ENCODE measurements at regions not wholly inside any gene's neighbourhood (a gene's known extent, or its start where the extent isn't known, plus 50 kb on each side); places are given as distances from the start of the nearest gene placed in this dataset.

- FAIRE-seq = peak; percentile 23
These were observed 388.7 kb downstream of the FAT4 start for GRCh38 chr4:125703443-125703842.

DNA sequence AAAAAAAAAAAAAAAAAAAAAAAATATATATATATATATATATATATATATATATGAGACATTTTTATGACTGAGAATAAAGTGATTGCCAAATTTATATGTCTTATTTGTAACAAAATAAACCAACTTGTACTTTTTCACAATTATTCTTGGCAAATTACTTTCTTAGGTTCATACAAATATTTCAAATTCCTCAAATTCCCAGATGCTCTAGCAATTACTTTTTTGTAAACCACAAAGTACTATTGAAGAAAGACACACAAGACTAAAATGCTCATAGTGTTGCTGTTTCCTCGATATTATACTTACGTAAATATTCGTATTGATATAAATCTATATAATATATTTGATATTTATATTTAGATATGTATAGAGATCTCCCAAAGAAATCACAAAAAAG, 390.0 kb downstream of the FAT4 start:
- peak; percentile 55 for FAIRE-seq

- peak; percentile 67 for FAIRE-seq
These were observed 390.9 kb downstream of the FAT4 start for GRCh38 chr4:125705681-125706080.

DNA sequence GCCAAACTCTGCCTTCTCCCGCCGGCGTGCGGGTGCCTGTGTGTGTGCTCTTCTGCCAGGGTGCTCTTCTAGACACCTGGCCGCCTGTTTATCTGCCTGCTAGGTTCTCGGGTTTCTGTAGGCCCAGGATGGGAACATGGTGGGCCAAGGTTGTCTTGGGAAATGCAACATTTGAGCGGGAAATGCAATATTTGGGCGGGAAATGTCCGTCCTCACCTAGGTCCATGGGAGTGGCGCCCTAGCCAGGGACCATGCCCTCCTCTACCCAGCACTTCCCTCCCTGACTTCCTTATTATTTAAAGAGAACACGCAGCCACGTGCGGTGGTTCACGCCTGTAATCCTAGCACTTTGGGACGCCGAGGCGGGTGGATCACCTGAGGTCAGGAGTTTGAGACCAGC, 392.6 kb downstream of the FAT4 start:
- no peak for FAIRE-seq

DNA sequence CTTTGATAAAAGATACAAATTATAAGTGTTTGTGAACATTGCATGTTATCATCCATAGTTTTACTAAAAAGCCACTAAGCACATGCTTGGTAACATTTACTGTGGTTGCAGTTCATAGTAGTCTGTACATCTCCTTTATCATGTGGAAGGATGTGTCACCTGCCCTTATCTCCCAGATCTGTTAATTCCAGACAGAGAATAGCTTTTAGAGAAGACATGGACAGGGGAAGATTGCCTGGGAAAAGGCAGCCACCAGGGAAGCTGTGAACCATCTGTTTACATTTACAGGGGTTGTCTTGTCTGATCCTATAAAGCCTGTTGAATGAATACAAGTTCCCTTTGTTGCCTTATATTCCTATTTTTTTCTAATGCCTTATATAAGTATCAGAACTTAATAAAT, 396.0 kb downstream of the FAT4 start:
- FAIRE-seq = no peak

GRCh38 chr4:125714049-125714448, 399.3 kb downstream of the FAT4 start:
- no peak for FAIRE-seq

DNA sequence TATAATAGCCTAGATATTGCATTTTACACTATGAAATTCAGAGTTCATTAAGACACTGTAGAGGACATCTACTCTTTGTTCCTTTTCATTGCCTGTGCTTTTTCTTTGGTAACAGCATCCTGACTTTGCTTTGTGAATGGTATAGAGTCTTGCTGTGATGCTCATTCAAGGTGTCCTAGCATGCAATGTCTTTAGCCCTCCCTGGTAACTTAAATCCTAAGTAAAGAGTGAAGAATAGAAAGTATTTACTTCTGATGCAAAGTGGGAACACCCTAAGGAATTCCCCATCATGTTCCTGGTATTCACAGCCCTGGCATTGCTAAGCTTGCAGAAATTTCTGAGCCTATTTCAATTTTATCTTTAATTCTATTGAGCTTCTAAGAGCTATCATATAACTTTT, 400.1 kb downstream of the FAT4 start:
- no peak for FAIRE-seq

- peak; percentile 50 for FAIRE-seq
These were observed 405.2 kb downstream of the FAT4 start for GRCh38 chr4:125719987-125720386.

- FAIRE-seq = no peak
These were observed 407.3 kb downstream of the FAT4 start for GRCh38 chr4:125722009-125722408.

DNA sequence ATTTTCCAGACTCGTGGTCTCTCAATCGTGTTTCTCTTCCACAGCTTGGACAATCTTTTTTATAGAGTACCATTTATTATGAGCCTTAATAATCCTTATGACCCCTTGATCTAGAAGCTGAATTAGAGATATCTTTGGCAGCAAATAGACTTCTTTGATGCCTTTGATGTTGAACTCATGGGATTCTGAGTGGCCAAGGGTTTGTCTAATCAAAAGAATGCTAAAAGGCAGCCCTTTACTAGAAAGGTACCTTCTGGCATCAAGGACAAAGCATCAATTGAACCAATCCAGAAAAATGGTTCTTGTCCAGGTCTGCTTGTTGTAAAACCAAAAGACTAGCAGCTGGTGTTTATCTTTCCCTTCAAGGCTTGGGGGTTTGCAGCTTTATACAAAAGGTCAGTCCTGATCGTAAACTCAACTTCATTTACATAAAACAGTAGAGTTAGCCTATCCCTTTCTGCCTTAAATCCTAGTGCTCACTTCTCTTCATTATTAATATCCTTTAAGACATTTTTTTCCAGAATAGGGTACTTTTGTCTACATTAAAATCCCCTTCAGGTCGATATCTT, 411.3 kb downstream of the FAT4 start:
- FAIRE-seq = peak; percentile 35

DNA sequence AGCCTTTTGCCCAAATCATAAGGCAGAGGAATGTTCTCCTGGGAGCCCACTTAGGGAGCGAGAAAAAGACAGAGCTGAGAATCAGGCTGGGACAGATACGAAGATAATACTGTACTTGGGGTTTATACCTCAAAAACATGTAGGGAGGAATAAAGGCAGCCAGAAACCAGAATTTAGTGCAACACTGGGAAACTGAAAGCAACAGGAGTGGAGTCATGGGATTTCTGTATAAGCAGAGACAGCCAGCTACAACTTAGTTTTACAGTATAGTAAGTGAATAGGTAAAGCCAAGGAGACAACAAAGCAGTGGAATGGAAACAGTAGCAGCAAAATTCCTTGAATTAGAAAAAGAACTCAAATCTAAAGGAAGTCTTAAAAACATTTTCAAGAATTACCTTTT, 413.2 kb downstream of the FAT4 start:
- no peak for FAIRE-seq

GRCh38 chr4:125728568-125728967, 413.8 kb downstream of the FAT4 start:
- FAIRE-seq = no peak

DNA sequence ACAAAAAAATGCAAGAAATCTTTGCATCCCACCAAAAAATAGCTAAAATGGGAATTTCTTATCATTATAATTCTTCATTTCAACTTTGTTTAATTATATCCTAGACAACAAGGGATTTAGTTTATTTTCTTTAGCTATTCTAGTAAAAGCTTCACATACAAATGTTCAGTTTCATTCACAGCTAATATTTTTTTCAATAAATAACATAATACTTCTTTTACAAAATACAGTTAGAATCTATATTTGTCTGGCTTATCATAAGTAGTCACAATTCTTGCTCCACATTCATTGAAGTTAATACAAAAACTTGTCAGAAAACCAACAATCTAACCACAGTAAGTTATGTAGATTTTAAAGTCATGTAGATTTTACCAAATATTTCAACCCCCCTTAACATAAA, 414.4 kb downstream of the FAT4 start:
- FAIRE-seq = no peak

DNA sequence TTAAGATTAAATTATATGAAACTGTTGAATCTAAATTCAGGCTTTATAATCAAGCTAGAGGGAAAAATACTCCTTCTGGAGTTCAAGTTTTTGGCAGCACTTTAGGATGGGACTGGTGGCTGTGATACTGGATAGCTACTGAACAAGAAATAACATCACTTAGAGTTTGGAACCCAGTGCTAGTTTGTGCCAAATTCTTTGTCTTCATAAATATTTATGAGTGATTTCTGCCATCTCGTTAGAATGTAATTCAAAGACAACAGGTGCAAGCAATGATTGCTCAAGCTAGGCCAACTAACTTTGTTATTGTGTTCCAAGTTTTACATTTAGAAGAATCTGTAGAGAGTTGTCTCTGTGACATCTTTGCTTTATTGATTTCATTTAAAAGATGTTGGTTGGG, 417.9 kb downstream of the FAT4 start:
- FAIRE-seq = no peak

DNA sequence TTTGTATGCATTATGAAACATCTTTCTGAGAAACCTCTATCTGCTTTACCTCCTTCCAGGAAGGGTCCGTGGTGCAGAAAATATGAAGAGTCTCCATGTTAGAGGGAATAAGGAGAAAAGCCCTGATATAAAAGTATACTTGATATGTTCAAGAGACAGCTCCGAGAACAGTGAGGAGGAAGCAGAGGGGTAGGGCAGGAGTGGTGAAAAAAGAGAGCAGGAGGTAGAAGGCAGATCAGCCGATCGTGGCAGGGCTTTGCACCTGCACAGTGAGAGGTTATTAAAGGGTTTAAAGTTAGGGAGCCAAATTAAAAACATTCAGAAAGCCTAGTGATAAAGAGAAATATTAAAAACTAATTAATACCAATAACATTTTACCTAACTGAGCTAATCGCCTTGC, 419.7 kb downstream of the FAT4 start:
- no peak for FAIRE-seq

DNA sequence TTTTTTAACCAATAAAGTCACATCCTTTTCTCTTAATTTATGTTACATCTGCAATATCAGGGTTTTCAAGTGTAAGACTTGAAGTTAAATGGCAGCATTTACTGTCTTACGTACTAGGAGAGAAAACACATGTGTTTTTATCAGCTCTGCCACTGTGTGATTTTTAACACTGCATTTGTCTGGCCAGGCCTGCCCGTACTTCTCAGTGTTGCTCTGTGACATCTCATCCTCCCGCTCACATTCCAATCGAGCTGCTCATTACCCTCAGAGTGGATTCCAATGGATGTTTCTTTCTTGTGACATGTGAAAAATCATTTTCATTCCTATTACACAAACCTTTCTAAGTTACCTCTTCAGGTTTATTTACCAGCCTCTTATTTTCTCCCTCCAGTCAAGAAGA, 420.3 kb downstream of the FAT4 start:
- FAIRE-seq = peak; percentile 23

DNA sequence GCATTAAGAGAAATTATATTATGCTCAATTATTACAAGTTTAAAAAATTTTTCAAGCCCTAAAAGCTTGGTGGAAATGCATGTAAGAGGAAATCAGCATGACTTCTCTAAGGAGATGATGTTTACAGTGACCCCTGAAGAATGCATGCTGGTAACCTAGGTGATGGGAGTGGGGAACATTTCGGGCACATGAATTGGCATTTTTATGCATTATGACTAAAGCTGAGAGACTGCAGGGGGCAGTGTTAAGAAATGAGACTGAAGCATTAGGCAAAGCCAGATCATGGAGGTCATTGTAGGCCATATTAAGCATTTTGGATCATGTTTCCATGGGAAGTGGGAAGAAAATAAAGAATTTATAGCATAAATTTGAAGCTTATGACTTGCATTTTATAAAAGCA, 421.3 kb downstream of the FAT4 start:
- no peak for FAIRE-seq

GRCh38 chr4:125739760-125740159, 425.0 kb downstream of the FAT4 start:
- FAIRE-seq = no peak

- FAIRE-seq = peak; percentile 39
These were observed 427.2 kb downstream of the FAT4 start for GRCh38 chr4:125741825-125742452.

GRCh38 chr4:125744891-125745364, 430.2 kb downstream of the FAT4 start:
- no peak for FAIRE-seq

- FAIRE-seq = no peak
These were observed 434.6 kb downstream of the FAT4 start for GRCh38 chr4:125749354-125749753.

GRCh38 chr4:125750399-125750798, 435.6 kb downstream of the FAT4 start:
- no peak for FAIRE-seq

- no peak for FAIRE-seq
These were observed 436.2 kb downstream of the FAT4 start for GRCh38 chr4:125750828-125751466.

GRCh38 chr4:125758438-125758837, 443.7 kb downstream of the FAT4 start:
- peak; percentile 51 for FAIRE-seq

Data from endometrium (tissue), 2 donors.